SU-DHL-6 (cell line): ENCODE measurements at regions not wholly inside any gene's neighbourhood (a gene's known extent, or its start where the extent isn't known, plus 50 kb on each side); places are given as distances from the start of the nearest gene placed in this dataset.

Experiments
- EZH2phosphoT487 ChIP-seq: fragments of 200-600 bp; sonication (generic), shearing (Covaris generic); conservative IDR thresholded peaks from 2 replicates; pipeline ENCODE4 v1.6.1; 2018; ENCODE audit warnings: mild to moderate bottlenecking, antibody characterized with exemption, low read length, moderate library complexity, mixed read lengths
- TF ChIP-seq, protein P1 (sequence below): fragments of 200-600 bp; sonication (generic); IDR thresholded peaks from one replicate; pipeline ENCODE4 v1.5.1; 2017; ENCODE audit warnings: antibody characterized with exemption, mild to moderate bottlenecking, low read length, moderate library complexity; ENCODE audit not compliant: insufficient read depth, poor library complexity, severe bottlenecking

GRCh38 chr2:150608341-150608740 is 120.9 kb upstream of the RND3 start:
- TF ChIP-seq, protein P1, sequence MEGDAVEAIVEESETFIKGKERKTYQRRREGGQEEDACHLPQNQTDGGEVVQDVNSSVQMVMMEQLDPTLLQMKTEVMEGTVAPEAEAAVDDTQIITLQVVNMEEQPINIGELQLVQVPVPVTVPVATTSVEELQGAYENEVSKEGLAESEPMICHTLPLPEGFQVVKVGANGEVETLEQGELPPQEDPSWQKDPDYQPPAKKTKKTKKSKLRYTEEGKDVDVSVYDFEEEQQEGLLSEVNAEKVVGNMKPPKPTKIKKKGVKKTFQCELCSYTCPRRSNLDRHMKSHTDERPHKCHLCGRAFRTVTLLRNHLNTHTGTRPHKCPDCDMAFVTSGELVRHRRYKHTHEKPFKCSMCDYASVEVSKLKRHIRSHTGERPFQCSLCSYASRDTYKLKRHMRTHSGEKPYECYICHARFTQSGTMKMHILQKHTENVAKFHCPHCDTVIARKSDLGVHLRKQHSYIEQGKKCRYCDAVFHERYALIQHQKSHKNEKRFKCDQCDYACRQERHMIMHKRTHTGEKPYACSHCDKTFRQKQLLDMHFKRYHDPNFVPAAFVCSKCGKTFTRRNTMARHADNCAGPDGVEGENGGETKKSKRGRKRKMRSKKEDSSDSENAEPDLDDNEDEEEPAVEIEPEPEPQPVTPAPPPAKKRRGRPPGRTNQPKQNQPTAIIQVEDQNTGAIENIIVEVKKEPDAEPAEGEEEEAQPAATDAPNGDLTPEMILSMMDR, result no peak
- TF ChIP-seq EZH2phosphoT487, result no peak
